HEK293 (cell line): ENCODE measurements at regions not wholly inside any gene's neighbourhood (a gene's known extent, or its start where the extent isn't known, plus 50 kb on each side); places are given as distances from the start of the nearest gene placed in this dataset.
A peak's percentile ranks its signal among the peaks of the same experiment; 100 is the strongest.

Source experiments
- CTCF ChIA-PET: fragments of 350-600 bp; formaldehyde crosslinking; extraction: SDS; loops from one replicate; lab custom pipeline; 2021; ENCODE audit warnings: antibody characterized with exemption; lab: Yijun Ruan, JAX
- POLR2A ChIA-PET: fragments of 300-600 bp; formaldehyde crosslinking; extraction: SDS; loops from one replicate; lab custom pipeline; 2020; ENCODE audit warnings: antibody characterized with exemption, inconsistent platforms; lab: Yijun Ruan, JAX
- H3K27ac ChIP-seq: fragments of 200-500 bp; sonication (Bioruptor generic); 2 replicates; pipeline ENCODE4 v1.5.1; 2014; ENCODE audit warnings: low read depth, low read length, control low read depth, inconsistent platforms; ENCODE audit errors: extremely low read depth
- H3K36me3 ChIP-seq, 2 experiments: fragments of 200-500 bp in 1 of 2; sonication (Bioruptor generic) in 1 of 2; 1 replicate in 1 of 2; 2 replicates in 1 of 2; pipeline ENCODE4 v1.5.1; 2014 to 2017; ENCODE audit warnings: inconsistent platforms in 2 of 2, low read length in 2 of 2; ENCODE audit not compliant: control insufficient read depth in 2 of 2, insufficient read depth in 1 of 2
- H3K4me1 ChIP-seq: fragments of 200-500 bp; sonication (Bioruptor generic); 2 replicates; pipeline ENCODE4 v1.5.1; 2014; ENCODE audit warnings: mild to moderate bottlenecking, low read length, inconsistent platforms; ENCODE audit not compliant: control insufficient read depth, insufficient read depth
- H3K4me3 ChIP-seq: 2 replicates; pipeline ENCODE4 v1.5.1; 2011; ENCODE audit warnings: low read depth, mild to moderate bottlenecking, control low read depth, low read length, moderate library complexity
- H3K9me3 ChIP-seq: fragments of 200-500 bp; sonication (Bioruptor generic); 2 replicates; pipeline ENCODE4 v1.5.1; 2014; ENCODE audit warnings: low read depth, low read length, inconsistent platforms; ENCODE audit not compliant: control insufficient read depth, insufficient read depth
- BCL11B ChIP-seq: fragments of 450-650 bp; formaldehyde crosslinking; IDR thresholded peaks from 2 replicates; pipeline ENCODE4 v1.5.1; 2016; ENCODE audit warnings: low read depth, missing biosample characterization, missing genetic modification characterization
- HOXC10 ChIP-seq: sonication (generic); formaldehyde crosslinking; IDR thresholded peaks from 2 replicates; pipeline ENCODE4 v1.8.1; 2023; ENCODE audit warnings: mild to moderate bottlenecking, missing genetic modification reagents
- ZBTB7A ChIP-seq: fragments of 450-650 bp; formaldehyde crosslinking; IDR thresholded peaks from 2 replicates; pipeline ENCODE4 v1.5.1; 2016; ENCODE audit warnings: low read depth, missing biosample characterization, missing genetic modification characterization
- ZFP69B ChIP-seq: fragments of 450-650 bp; formaldehyde crosslinking; IDR thresholded peaks from 2 replicates; pipeline ENCODE4 v1.5.1; 2016; ENCODE audit warnings: missing biosample characterization, missing genetic modification characterization
- ZNF169 ChIP-seq: fragments of 450-650 bp; formaldehyde crosslinking; IDR thresholded peaks from 2 replicates; pipeline ENCODE4 v1.5.1; 2016; ENCODE audit warnings: missing biosample characterization, missing genetic modification characterization
- ZNF2 ChIP-seq: fragments of 450-650 bp; formaldehyde crosslinking; IDR thresholded peaks from 2 replicates; pipeline ENCODE4 v1.5.1; 2016; ENCODE audit warnings: missing biosample characterization, missing genetic modification characterization
- ZNF324 ChIP-seq: fragments of 450-650 bp; formaldehyde crosslinking; IDR thresholded peaks from 2 replicates; pipeline ENCODE4 v1.5.1; 2016; ENCODE audit warnings: missing biosample characterization, missing genetic modification characterization
- ZNF449 ChIP-seq: fragments of 450-650 bp; formaldehyde crosslinking; IDR thresholded peaks from 2 replicates; pipeline ENCODE4 v1.5.1; 2017; ENCODE audit warnings: missing biosample characterization, mild to moderate bottlenecking, missing genetic modification characterization, moderate library complexity
- ZNF621 ChIP-seq: fragments of 450-650 bp; formaldehyde crosslinking; IDR thresholded peaks from 2 replicates; pipeline ENCODE4 v1.5.1; 2017; ENCODE audit warnings: missing biosample characterization, missing genetic modification characterization
- ZNF707 ChIP-seq: fragments of 450-650 bp; formaldehyde crosslinking; IDR thresholded peaks from 2 replicates; pipeline ENCODE4 v1.5.1; 2016; ENCODE audit warnings: missing biosample characterization, missing genetic modification characterization
- ZSCAN18 ChIP-seq: fragments of 450-650 bp; formaldehyde crosslinking; IDR thresholded peaks from 2 replicates; pipeline ENCODE4 v1.5.1; 2016; ENCODE audit warnings: missing biosample characterization, missing genetic modification characterization
- TF ChIP-seq, protein P1 (sequence below): fragments of 450-650 bp; formaldehyde crosslinking; IDR thresholded peaks from 2 replicates; pipeline ENCODE4 v1.5.1; 2016; ENCODE audit warnings: missing biosample characterization, missing genetic modification characterization
- TF ChIP-seq, protein P2 (sequence below): fragments of 450-650 bp; formaldehyde crosslinking; IDR thresholded peaks from 2 replicates; pipeline ENCODE4 v1.5.1; 2016; ENCODE audit warnings: missing biosample characterization, missing genetic modification characterization
- TF ChIP-seq, protein P3 (sequence below): fragments of 450-650 bp; formaldehyde crosslinking; IDR thresholded peaks from 2 replicates; pipeline ENCODE4 v1.5.1; 2016; ENCODE audit warnings: missing biosample characterization, missing genetic modification characterization

DNA sequence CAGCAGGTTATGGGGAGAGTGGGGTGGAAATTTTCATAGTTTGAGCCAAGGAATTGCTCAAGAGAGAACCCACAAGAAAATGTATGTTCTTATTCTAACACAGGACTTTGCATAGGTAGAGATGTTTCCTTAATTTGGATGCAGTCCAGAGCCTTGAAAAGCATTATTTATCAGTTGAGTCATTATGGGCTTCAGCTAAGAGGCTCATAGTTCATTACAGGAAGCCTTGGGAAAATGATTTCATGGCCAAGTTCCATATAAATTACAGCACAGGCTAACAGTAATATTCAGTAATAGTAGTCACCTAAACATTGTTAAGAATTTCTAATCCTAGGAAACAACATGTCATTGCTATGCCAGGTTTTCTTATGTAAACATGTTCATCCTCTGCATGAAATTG is 131.1 kb upstream of the PTPRZ1 start:
- CTCF ChIA-PET = interaction anchor here (0.7 to 1.4 kb wide), 2 partner anchors 253 to 1360 kb away, joined by 3 to 6 read pairs; no protein-coding TSS in a partner anchor
- H3K27ac ChIP-seq = no peak overlapping the region
- POLR2A ChIA-PET = no interaction called here
- TF ChIP-seq, protein P1, sequence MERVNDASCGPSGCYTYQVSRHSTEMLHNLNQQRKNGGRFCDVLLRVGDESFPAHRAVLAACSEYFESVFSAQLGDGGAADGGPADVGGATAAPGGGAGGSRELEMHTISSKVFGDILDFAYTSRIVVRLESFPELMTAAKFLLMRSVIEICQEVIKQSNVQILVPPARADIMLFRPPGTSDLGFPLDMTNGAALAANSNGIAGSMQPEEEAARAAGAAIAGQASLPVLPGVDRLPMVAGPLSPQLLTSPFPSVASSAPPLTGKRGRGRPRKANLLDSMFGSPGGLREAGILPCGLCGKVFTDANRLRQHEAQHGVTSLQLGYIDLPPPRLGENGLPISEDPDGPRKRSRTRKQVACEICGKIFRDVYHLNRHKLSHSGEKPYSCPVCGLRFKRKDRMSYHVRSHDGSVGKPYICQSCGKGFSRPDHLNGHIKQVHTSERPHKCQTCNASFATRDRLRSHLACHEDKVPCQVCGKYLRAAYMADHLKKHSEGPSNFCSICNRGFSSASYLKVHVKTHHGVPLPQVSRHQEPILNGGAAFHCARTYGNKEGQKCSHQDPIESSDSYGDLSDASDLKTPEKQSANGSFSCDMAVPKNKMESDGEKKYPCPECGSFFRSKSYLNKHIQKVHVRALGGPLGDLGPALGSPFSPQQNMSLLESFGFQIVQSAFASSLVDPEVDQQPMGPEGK = no peak
- TF ChIP-seq ZFP69B (tag by site-specific recombination) = no peak
- TF ChIP-seq ZNF2 (tag by site-specific recombination) = no peak
- TF ChIP-seq ZBTB7A (tag by site-specific recombination) = no peak
- TF ChIP-seq ZNF707 (tag by site-specific recombination) = no peak
- TF ChIP-seq ZSCAN18 (tag by site-specific recombination) = no peak
- TF ChIP-seq, protein P2, sequence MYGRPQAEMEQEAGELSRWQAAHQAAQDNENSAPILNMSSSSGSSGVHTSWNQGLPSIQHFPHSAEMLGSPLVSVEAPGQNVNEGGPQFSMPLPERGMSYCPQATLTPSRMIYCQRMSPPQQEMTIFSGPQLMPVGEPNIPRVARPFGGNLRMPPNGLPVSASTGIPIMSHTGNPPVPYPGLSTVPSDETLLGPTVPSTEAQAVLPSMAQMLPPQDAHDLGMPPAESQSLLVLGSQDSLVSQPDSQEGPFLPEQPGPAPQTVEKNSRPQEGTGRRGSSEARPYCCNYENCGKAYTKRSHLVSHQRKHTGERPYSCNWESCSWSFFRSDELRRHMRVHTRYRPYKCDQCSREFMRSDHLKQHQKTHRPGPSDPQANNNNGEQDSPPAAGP (tag by site-specific recombination) = no peak
- TF ChIP-seq, protein P3, sequence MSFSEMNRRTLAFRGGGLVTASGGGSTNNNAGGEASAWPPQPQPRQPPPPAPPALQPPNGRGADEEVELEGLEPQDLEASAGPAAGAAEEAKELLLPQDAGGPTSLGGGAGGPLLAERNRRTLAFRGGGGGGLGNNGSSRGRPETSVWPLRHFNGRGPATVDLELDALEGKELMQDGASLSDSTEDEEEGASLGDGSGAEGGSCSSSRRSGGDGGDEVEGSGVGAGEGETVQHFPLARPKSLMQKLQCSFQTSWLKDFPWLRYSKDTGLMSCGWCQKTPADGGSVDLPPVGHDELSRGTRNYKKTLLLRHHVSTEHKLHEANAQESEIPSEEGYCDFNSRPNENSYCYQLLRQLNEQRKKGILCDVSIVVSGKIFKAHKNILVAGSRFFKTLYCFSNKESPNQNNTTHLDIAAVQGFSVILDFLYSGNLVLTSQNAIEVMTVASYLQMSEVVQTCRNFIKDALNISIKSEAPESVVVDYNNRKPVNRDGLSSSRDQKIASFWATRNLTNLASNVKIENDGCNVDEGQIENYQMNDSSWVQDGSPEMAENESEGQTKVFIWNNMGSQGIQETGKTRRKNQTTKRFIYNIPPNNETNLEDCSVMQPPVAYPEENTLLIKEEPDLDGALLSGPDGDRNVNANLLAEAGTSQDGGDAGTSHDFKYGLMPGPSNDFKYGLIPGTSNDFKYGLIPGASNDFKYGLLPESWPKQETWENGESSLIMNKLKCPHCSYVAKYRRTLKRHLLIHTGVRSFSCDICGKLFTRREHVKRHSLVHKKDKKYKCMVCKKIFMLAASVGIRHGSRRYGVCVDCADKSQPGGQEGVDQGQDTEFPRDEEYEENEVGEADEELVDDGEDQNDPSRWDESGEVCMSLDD = no peak
- TF ChIP-seq BCL11B = no peak
- TF ChIP-seq ZNF621 (tag by site-specific recombination) = no peak
- no peak overlapping the region for H3K4me3 ChIP-seq
- H3K9me3 ChIP-seq = no peaks in the 10 kb centered on the region
- H3K4me1 ChIP-seq = peaks cover 5% of the 10 kb centered on the region; the same call in 1 of the 2 replicates
- no peaks in the 10 kb centered on the region for H3K36me3 ChIP-seq

DNA sequence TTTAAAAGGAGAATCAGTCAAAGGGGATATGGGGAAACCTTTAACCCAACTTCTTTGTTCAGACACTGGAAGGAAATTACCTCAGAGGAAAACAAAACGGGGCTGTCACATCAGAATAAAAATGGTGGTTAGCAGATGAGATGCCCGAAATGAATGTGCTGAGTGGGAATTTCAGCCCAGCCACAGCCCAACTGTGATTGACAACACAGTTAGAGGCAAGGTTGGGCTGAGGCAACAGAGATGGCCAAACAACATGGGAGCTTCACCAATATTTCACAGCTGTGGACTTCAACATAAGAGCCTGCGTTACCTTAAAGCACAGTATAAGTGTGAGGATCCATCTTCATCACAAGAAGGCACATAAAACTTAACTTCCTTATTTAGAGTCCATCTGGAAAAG is 133.5 kb upstream of the PTPRZ1 start:
- H3K36me3 ChIP-seq = no peaks in the 10 kb centered on the region
- H3K4me3 ChIP-seq = no peak overlapping the region
- no peaks in the 10 kb centered on the region for H3K9me3 ChIP-seq
- ChIA-PET POLR2A (no interaction called here), CTCF (no interaction called here)
- no peak overlapping the region for H3K27ac ChIP-seq
- no peaks in the 10 kb centered on the region for H3K4me1 ChIP-seq
- TF ChIP-seq ZNF169 (tag by site-specific recombination) (no peak), ZNF449 (tag by site-specific recombination) (peak; percentile 97), HOXC10 (CRISPR knock-in tag) (no peak), ZNF324 (no peak)
- TF ChIP-seq, protein P3 = no peak
